ENCODE measurements at regions not wholly inside any gene's neighbourhood (a gene's known extent, or its start where the extent isn't known, plus 50 kb on each side); places are given as distances from the start of the nearest gene placed in this dataset.
"Not testable (repeated sequence)": the region's sequence is repeated elsewhere in the genome, so short reads cannot be mapped to it uniquely, and the experiment has no call there.

- TF ChIP-seq CTCF (conservative IDR thresholded peaks at IDR 0.05; ENCODE audit: low read depth, low read length); EZH2 (IDR thresholded peaks at IDR 0.05; ENCODE audit: low read length, unreplicated experiment); EZH2phosphoT487 (IDR thresholded peaks at IDR 0.05; ENCODE audit: borderline replicate concordance, low read length): not testable (repeated sequence)
These were observed 464.8 kb downstream of the XYLT1 start for GRCh38 chr16:17005963-17006362.
